Liver (tissue), 8 donors: ENCODE measurements at regions not wholly inside any gene's neighbourhood (a gene's known extent, or its start where the extent isn't known, plus 50 kb on each side); places are given as distances from the start of the nearest gene placed in this dataset.

Source experiments
- DNase-seq: peaks from one replicate; pipeline ENCODE4 v3.0.0-alpha.2; 2017; ENCODE audit warnings: low spot score
- H3K27ac ChIP-seq, 2 donors: one replicate each; pipeline ENCODE4 v1.7.0; 2013; ENCODE audit warnings: inconsistent platforms in 2 of 2, low read length in 2 of 2, control low read depth in 1 of 2, low read depth in 1 of 2, mild to moderate bottlenecking in 1 of 2
- H3K27me3 ChIP-seq, 4 donors: one replicate each; pipeline versions ENCODE4 v1.6.1 to v1.7.0; 2013; ENCODE audit warnings: low read length in 3 of 4, inconsistent platforms in 1 of 4, mild to moderate bottlenecking in 1 of 4, moderate library complexity in 1 of 4; ENCODE audit not compliant: control insufficient read depth in 4 of 4, insufficient read depth in 4 of 4
- H3K36me3 ChIP-seq, 4 donors: one replicate each; pipeline versions ENCODE4 v1.6.1 to v1.7.0; 2013; ENCODE audit warnings: low read length in 3 of 4, mild to moderate bottlenecking in 3 of 4, low read depth in 1 of 4, moderate library complexity in 1 of 4; ENCODE audit not compliant: control insufficient read depth in 4 of 4, insufficient read depth in 3 of 4
- H3K4me1 ChIP-seq, 4 donors: one replicate each; pipeline versions ENCODE4 v1.6.1 to v1.7.0; 2013; ENCODE audit warnings: low read length in 3 of 4, mild to moderate bottlenecking in 3 of 4, moderate library complexity in 1 of 4; ENCODE audit not compliant: control insufficient read depth in 4 of 4, insufficient read depth in 4 of 4
- H3K4me3 ChIP-seq, 3 donors: one replicate each; pipeline versions ENCODE4 v1.6.1 to v1.7.0; 2013; ENCODE audit warnings: low read length in 3 of 3, control low read depth in 1 of 3, low read depth in 1 of 3, mild to moderate bottlenecking in 1 of 3
- H3K9ac ChIP-seq, 2 donors: one replicate each; pipeline ENCODE4 v1.7.0; 2013; ENCODE audit warnings: low read length in 2 of 2, mild to moderate bottlenecking in 2 of 2, moderate library complexity in 2 of 2, control low read depth in 1 of 2, low read depth in 1 of 2
- H3K9me3 ChIP-seq, 4 donors: one replicate each; pipeline versions ENCODE4 v1.6.1 to v1.7.0; 2013; ENCODE audit warnings: low read length in 3 of 4; ENCODE audit not compliant: control insufficient read depth in 4 of 4
- ATF3 ChIP-seq: IDR thresholded peaks from 2 replicates; pipeline ENCODE4 v1.6.1; 2016; ENCODE audit warnings: antibody characterized with exemption
- CTCF ChIP-seq: fragments of 150-350 bp; IDR thresholded peaks from 2 replicates; pipeline ENCODE4 v1.5.1; 2017; ENCODE audit warnings: improper control_type of control experiment, low read depth, low read length; ENCODE audit not compliant: missing input control
- EGR1 ChIP-seq, 2 donors: IDR thresholded peaks; 2 replicates each; pipeline ENCODE4 v1.6.1; 2016 to 2018; ENCODE audit warnings: antibody characterized with exemption in 2 of 2, low read depth in 2 of 2
- FOXA1 ChIP-seq: IDR thresholded peaks from 2 replicates; pipeline ENCODE4 v1.6.1; 2016; ENCODE audit warnings: antibody characterized with exemption
- FOXA2 ChIP-seq: IDR thresholded peaks from 2 replicates; pipeline ENCODE4 v1.6.1; 2016; ENCODE audit warnings: antibody characterized with exemption
- GABPA ChIP-seq, 2 donors: IDR thresholded peaks in 1 of 2; conservative IDR thresholded peaks in 1 of 2; 2 replicates each; pipeline ENCODE4 v1.6.1; 2016; ENCODE audit warnings: antibody characterized with exemption in 2 of 2, mild to moderate bottlenecking in 1 of 2, moderate library complexity in 1 of 2
- HNF4A ChIP-seq, 2 donors: conservative IDR thresholded peaks; 2 replicates each; pipeline ENCODE4 v1.6.1; 2016; ENCODE audit warnings: antibody characterized with exemption in 2 of 2, mild to moderate bottlenecking in 2 of 2
- HNF4G ChIP-seq: IDR thresholded peaks from 2 replicates; pipeline ENCODE4 v1.6.1; 2016; ENCODE audit warnings: antibody characterized with exemption
- JUND ChIP-seq, 2 donors: IDR thresholded peaks; 2 replicates each; pipeline ENCODE4 v1.6.1; 2016; ENCODE audit warnings: antibody characterized with exemption in 2 of 2
- MAX ChIP-seq: IDR thresholded peaks from 2 replicates; pipeline ENCODE4 v1.6.1; 2016; ENCODE audit warnings: antibody characterized with exemption
- NR2F2 ChIP-seq: IDR thresholded peaks from 2 replicates; pipeline ENCODE4 v1.6.1; 2016; ENCODE audit warnings: antibody characterized with exemption
- RAD21 ChIP-seq, 2 donors: IDR thresholded peaks; 2 replicates each; pipeline ENCODE4 v1.6.1; 2016; ENCODE audit warnings: antibody characterized with exemption in 2 of 2, mild to moderate bottlenecking in 2 of 2
- REST ChIP-seq: IDR thresholded peaks from 2 replicates; pipeline ENCODE4 v1.6.1; 2016; ENCODE audit warnings: antibody characterized with exemption, mild to moderate bottlenecking
- SP1 ChIP-seq: IDR thresholded peaks from 2 replicates; pipeline ENCODE4 v1.6.1; 2018; ENCODE audit warnings: antibody characterized with exemption, mild to moderate bottlenecking
- TAF1 ChIP-seq: conservative IDR thresholded peaks from 2 replicates; pipeline ENCODE4 v1.6.1; 2016; ENCODE audit warnings: antibody characterized with exemption, mild to moderate bottlenecking
- YY1 ChIP-seq: IDR thresholded peaks from 2 replicates; pipeline ENCODE4 v1.6.1; 2016; ENCODE audit warnings: antibody characterized with exemption, mild to moderate bottlenecking
- ZBTB33 ChIP-seq: IDR thresholded peaks from 2 replicates; pipeline ENCODE4 v1.6.1; 2016; ENCODE audit warnings: antibody characterized with exemption
- WGBS: extraction: QIAGEN DNeasy Blood & Tissue Kit; methylation state at CpG from one replicate; pipeline ENCODE4 v1.1.7; 2013; 5-methylcytosine and 5-hydroxymethylcytosine counted together
- donor health status: healthy.
- donor health status: healthy.
- donor health status: healthy.
- donor health status: healthy.
- donor health status: healthy.

- H3K4me1 ChIP-seq, result peaks cover 0 to 1% (median 0%) of the 10 kb centered on the region in 4 donors
- H3K36me3 ChIP-seq, result no peaks in the 10 kb centered on the region
- H3K9ac ChIP-seq, result no peak overlapping the region
- TF ChIP-seq RAD21 (IDR thresholded peaks at IDR 0.05) (no peak), TAF1 (no peak), FOXA2 (no peak), ATF3 (no peak), NR2F2 (no peak), YY1 (no peak), REST (no peak), HNF4G (no peak)
- DNase-seq, result no peak
- no peaks in the 10 kb centered on the region for H3K27me3 ChIP-seq
- H3K27ac ChIP-seq, result no peak overlapping the region
- no peak overlapping the region for H3K4me3 ChIP-seq
- no peaks in the 10 kb centered on the region for H3K9me3 ChIP-seq
These were observed 218.9 kb downstream of the PCDH7 start for GRCh38 chr4:30939069-30939468.

DNA sequence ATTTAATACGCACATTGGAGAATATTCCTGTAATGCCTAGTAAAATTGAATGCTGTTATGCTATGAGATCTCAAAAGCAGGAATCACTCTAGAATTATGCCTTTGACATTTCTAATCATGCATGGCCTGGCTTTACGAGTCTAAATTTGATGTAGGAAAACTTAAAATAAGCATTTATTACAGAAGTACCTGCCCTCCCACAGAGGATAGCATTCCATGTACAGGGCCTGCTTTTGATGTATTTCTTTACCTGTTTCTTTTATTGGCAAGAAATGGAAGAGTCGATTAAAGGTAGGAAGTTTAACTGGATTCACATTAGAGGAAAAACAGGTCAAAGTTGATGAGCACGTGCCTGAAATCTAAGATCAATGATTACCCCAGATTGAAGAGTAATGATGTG, 219.5 kb downstream of the PCDH7 start:
- Histone ChIP-seq H3K27me3 (no peaks in the 10 kb centered on the region), H3K4me1 (peaks cover 0 to 1% (median 0%) of the 10 kb centered on the region in 4 donors), H3K9ac (no peak overlapping the region), H3K27ac (no peak overlapping the region), H3K36me3 (no peaks in the 10 kb centered on the region), H3K4me3 (no peak overlapping the region), H3K9me3 (no peaks in the 10 kb centered on the region)
- DNase-seq, result no peak
- WGBS, result 43% methylated on average over 4 of the region's 4 CpGs
- no peak for TF ChIP-seq ZBTB33
- TF ChIP-seq HNF4A (conservative IDR thresholded peaks at IDR 0.05), result no peak
- no peak for TF ChIP-seq GABPA (IDR thresholded peaks at IDR 0.05 in 1 of 2, conservative IDR thresholded peaks at IDR 0.05 in 1 of 2)
- no peak for TF ChIP-seq SP1
- no peak for TF ChIP-seq JUND (IDR thresholded peaks at IDR 0.05)
- no peak for TF ChIP-seq FOXA1
- TF ChIP-seq EGR1 (IDR thresholded peaks at IDR 0.05; ENCODE audit: low read depth in 2 of 2), result no peak
- TF ChIP-seq CTCF, result no peak
- no peak for TF ChIP-seq MAX
- no peak for TF ChIP-seq REST
- TF ChIP-seq YY1, result no peak
- TF ChIP-seq RAD21 (IDR thresholded peaks at IDR 0.05), result no peak
- TF ChIP-seq ATF3, result no peak
- no peak for TF ChIP-seq FOXA2
